Neural cell (in vitro differentiated cells): ENCODE measurements at regions not wholly inside any gene's neighbourhood (a gene's known extent, or its start where the extent isn't known, plus 50 kb on each side); places are given as distances from the start of the nearest gene placed in this dataset.

ENCODE experiments used
- H2AFZ ChIP-seq: fragments of 200-600, 300-800 bp; sonication (generic), shearing (Covaris generic); 2 replicates; pipeline ENCODE4 v1.6.0; 2014; ENCODE audit warnings: low read depth, mild to moderate bottlenecking, antibody characterized with exemption, low read length, moderate library complexity
- H3F3A ChIP-seq: fragments of 200-600 bp; shearing (Covaris generic); 2 replicates; pipeline ENCODE4 v1.6.1; 2016; ENCODE audit warnings: mild to moderate bottlenecking, moderate library complexity, mixed read lengths, antibody characterized with exemption, low read length; ENCODE audit not compliant: insufficient read depth, poor library complexity, severe bottlenecking
- H3K27ac ChIP-seq: fragments of 200-600, 300-800 bp; sonication (generic), shearing (Covaris generic); 2 replicates; pipeline ENCODE4 v1.5.1; 2014; ENCODE audit warnings: mild to moderate bottlenecking, low read length, moderate library complexity
- H3K27me3 ChIP-seq: fragments of 300-800, 200-600 bp; sonication (generic), shearing (Covaris generic); 2 replicates; pipeline ENCODE4 v1.6.0; 2014; ENCODE audit warnings: mild to moderate bottlenecking, low read depth, low read length, moderate library complexity; ENCODE audit not compliant: insufficient read depth
- H3K36me3 ChIP-seq: fragments of 300-800, 200-600 bp; sonication (generic), shearing (Covaris generic); 2 replicates; pipeline ENCODE4 v1.5.1; 2014; ENCODE audit warnings: mild to moderate bottlenecking, antibody characterized with exemption, low read length, moderate library complexity; ENCODE audit not compliant: insufficient read depth
- H3K4me2 ChIP-seq: fragments of 300-800, 200-600 bp; sonication (generic), shearing (Covaris generic); 2 replicates; pipeline ENCODE4 v1.6.0; 2014; ENCODE audit warnings: mild to moderate bottlenecking, low read length
- H3K4me3 ChIP-seq: fragments of 300-800, 200-600 bp; sonication (generic), shearing (Covaris generic); 2 replicates; pipeline ENCODE4 v1.5.1; 2014; ENCODE audit warnings: mild to moderate bottlenecking, low read length, moderate library complexity
- H3K79me2 ChIP-seq: fragments of 200-600 bp; shearing (Covaris generic); replicated peaks from 2 replicates; pipeline ENCODE4 v1.6.0; 2014; ENCODE audit warnings: mild to moderate bottlenecking, low read length, moderate library complexity; ENCODE audit not compliant: insufficient read depth
- H3K9ac ChIP-seq: fragments of 300-800, 200-600 bp; sonication (generic), shearing (Covaris generic); 2 replicates; pipeline ENCODE4 v1.6.1; 2016; ENCODE audit warnings: mild to moderate bottlenecking, low read length, mixed read lengths
- H3K9me2 ChIP-seq: fragments of 200-600 bp; shearing (Covaris generic); 2 replicates; pipeline ENCODE4 v1.6.1; 2016; ENCODE audit warnings: mild to moderate bottlenecking, low read length, mixed read lengths; ENCODE audit not compliant: insufficient read depth
- H3K9me3 ChIP-seq: fragments of 200-600, 300-800 bp; sonication (generic), shearing (Covaris generic); 2 replicates; pipeline ENCODE4 v1.6.1; 2016; ENCODE audit warnings: mild to moderate bottlenecking, mixed run types, low read length, moderate library complexity, mixed read lengths
- H4K20me1 ChIP-seq: fragments of 200-600 bp; shearing (Covaris generic); 2 replicates; pipeline ENCODE4 v1.6.1; 2016; ENCODE audit warnings: mild to moderate bottlenecking, mixed run types; ENCODE audit not compliant: insufficient read depth
- EP300 ChIP-seq: fragments of 450-650 bp; conservative IDR thresholded peaks from 2 replicates; pipeline ENCODE4 v1.6.1; 2014; ENCODE audit warnings: antibody characterized with exemption, mild to moderate bottlenecking, moderate library complexity; ENCODE audit not compliant: poor library complexity, severe bottlenecking
- EZH2 ChIP-seq: fragments of 200-600, 300-800 bp; shearing (Covaris generic), sonication (generic); IDR thresholded peaks from 2 replicates; pipeline ENCODE4 v1.6.1; 2014; ENCODE audit warnings: antibody characterized with exemption, low read length, borderline replicate concordance, mild to moderate bottlenecking; ENCODE audit not compliant: insufficient read depth, poor library complexity, severe bottlenecking
- POLR2AphosphoS5 ChIP-seq: IDR thresholded peaks from 2 replicates; pipeline ENCODE4 v1.6.1; 2012
- RAD21 ChIP-seq: fragments of 450-650 bp; conservative IDR thresholded peaks from 2 replicates; pipeline ENCODE4 v1.6.1; 2014; ENCODE audit warnings: antibody characterized with exemption, mild to moderate bottlenecking, moderate library complexity
- SMC3 ChIP-seq: fragments of 450-650 bp; conservative IDR thresholded peaks from 2 replicates; pipeline ENCODE4 v1.6.1; 2014; ENCODE audit warnings: antibody characterized with exemption, mild to moderate bottlenecking, moderate library complexity; ENCODE audit not compliant: poor library complexity
- TAF1 ChIP-seq: IDR thresholded peaks from 2 replicates; pipeline ENCODE4 v1.6.1; 2012; ENCODE audit warnings: low read depth
- TF ChIP-seq, protein P1 (sequence below): fragments of 450-650 bp; IDR thresholded peaks from 2 replicates; pipeline ENCODE4 v1.5.1; 2014; ENCODE audit warnings: antibody characterized with exemption, mild to moderate bottlenecking, moderate library complexity; ENCODE audit not compliant: poor library complexity, severe bottlenecking
- TF ChIP-seq, protein P2 (sequence below): IDR thresholded peaks from 2 replicates; pipeline ENCODE4 v1.6.1; 2012; ENCODE audit warnings: borderline replicate concordance

DNA sequence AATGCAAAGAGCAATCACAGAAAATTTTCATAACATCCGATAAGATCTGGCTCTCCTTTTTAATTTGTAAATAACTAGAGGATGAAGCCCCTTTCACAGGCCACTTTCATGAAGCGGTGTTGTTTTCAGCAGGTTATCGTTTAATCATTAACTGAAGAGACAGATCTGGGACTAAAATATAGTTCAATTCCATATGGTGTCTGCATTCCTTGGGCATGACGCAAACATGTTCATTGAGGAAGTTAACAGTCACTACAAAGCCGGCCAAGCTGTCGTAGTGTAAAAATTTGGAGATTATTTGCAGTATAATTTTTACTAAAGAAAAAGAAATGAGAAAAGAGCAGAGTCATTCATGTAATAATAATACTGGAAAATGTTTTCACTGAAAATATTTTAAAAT, 565.2 kb upstream of the ADAMTS5 start:
- H2AFZ ChIP-seq, result no peak overlapping the region

DNA sequence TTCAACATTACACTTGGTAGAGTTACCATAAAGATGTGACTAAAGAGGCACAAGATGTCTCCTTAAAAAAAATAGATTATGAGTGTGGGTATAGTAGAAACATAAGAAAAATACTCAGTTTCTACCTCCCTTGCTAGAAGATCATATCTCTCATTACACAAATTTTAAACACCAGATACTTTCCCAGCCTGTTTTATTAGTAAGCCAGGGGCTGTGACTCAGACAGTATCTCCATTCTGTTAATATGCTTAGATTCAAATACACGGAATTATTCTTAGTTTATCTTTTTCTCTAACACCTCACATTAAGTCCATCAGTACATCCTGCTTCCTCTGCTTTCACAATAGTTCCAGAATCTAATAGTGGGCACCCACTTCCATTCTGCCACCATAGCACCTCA, 561.8 kb upstream of the ADAMTS5 start:
- no peak overlapping the region for H2AFZ ChIP-seq
- H3F3A ChIP-seq, result no peaks in the 10 kb centered on the region
- H4K20me1 ChIP-seq, result no peaks in the 10 kb centered on the region
- no peaks in the 10 kb centered on the region for H3K27me3 ChIP-seq
- no peak overlapping the region for H3K4me2 ChIP-seq
- H3K9ac ChIP-seq, result no peak overlapping the region
- TF ChIP-seq RAD21, result no peak
- TF ChIP-seq, protein P1, sequence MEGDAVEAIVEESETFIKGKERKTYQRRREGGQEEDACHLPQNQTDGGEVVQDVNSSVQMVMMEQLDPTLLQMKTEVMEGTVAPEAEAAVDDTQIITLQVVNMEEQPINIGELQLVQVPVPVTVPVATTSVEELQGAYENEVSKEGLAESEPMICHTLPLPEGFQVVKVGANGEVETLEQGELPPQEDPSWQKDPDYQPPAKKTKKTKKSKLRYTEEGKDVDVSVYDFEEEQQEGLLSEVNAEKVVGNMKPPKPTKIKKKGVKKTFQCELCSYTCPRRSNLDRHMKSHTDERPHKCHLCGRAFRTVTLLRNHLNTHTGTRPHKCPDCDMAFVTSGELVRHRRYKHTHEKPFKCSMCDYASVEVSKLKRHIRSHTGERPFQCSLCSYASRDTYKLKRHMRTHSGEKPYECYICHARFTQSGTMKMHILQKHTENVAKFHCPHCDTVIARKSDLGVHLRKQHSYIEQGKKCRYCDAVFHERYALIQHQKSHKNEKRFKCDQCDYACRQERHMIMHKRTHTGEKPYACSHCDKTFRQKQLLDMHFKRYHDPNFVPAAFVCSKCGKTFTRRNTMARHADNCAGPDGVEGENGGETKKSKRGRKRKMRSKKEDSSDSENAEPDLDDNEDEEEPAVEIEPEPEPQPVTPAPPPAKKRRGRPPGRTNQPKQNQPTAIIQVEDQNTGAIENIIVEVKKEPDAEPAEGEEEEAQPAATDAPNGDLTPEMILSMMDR, result no peak
- TF ChIP-seq, protein P2, sequence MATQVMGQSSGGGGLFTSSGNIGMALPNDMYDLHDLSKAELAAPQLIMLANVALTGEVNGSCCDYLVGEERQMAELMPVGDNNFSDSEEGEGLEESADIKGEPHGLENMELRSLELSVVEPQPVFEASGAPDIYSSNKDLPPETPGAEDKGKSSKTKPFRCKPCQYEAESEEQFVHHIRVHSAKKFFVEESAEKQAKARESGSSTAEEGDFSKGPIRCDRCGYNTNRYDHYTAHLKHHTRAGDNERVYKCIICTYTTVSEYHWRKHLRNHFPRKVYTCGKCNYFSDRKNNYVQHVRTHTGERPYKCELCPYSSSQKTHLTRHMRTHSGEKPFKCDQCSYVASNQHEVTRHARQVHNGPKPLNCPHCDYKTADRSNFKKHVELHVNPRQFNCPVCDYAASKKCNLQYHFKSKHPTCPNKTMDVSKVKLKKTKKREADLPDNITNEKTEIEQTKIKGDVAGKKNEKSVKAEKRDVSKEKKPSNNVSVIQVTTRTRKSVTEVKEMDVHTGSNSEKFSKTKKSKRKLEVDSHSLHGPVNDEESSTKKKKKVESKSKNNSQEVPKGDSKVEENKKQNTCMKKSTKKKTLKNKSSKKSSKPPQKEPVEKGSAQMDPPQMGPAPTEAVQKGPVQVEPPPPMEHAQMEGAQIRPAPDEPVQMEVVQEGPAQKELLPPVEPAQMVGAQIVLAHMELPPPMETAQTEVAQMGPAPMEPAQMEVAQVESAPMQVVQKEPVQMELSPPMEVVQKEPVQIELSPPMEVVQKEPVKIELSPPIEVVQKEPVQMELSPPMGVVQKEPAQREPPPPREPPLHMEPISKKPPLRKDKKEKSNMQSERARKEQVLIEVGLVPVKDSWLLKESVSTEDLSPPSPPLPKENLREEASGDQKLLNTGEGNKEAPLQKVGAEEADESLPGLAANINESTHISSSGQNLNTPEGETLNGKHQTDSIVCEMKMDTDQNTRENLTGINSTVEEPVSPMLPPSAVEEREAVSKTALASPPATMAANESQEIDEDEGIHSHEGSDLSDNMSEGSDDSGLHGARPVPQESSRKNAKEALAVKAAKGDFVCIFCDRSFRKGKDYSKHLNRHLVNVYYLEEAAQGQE, result no peak
- TF ChIP-seq TAF1, result no peak
- no peak for TF ChIP-seq EZH2
- no peak for TF ChIP-seq EP300
- no peak for TF ChIP-seq SMC3
- no peak for TF ChIP-seq POLR2AphosphoS5
- H3K9me2 ChIP-seq, result no peaks in the 10 kb centered on the region
- H3K9me3 ChIP-seq, result no peaks in the 10 kb centered on the region
- H3K4me3 ChIP-seq, result no peak overlapping the region
- no peak overlapping the region for H3K27ac ChIP-seq
- H3K36me3 ChIP-seq, result no peaks in the 10 kb centered on the region
- H3K79me2 ChIP-seq, result no peaks in the 10 kb centered on the region

More for the DNA sequence above, 565.2 kb upstream of the ADAMTS5 start:
- Histone ChIP-seq H3F3A (no peaks in the 10 kb centered on the region), H3K4me3 (no peak overlapping the region), H3K27me3 (no peaks in the 10 kb centered on the region), H3K27ac (no peak overlapping the region), H4K20me1 (no peaks in the 10 kb centered on the region), H3K9ac (no peak overlapping the region), H3K36me3 (no peaks in the 10 kb centered on the region), H3K4me2 (no peak overlapping the region), H3K79me2 (no peaks in the 10 kb centered on the region), H3K9me2 (no peaks in the 10 kb centered on the region), H3K9me3 (no peaks in the 10 kb centered on the region)
- TF ChIP-seq, protein P2, result no peak
- TF ChIP-seq EP300, result no peak
